Hindlimb muscle (tissue), 1 donor: ENCODE measurements at regions not wholly inside any gene's neighbourhood (a gene's known extent, or its start where the extent isn't known, plus 50 kb on each side); places are given as distances from the start of the nearest gene placed in this dataset.

Experiments used
- DNase-seq: peaks from one replicate; pipeline ENCODE4 v3.0.0-alpha.2; 2013

DNA sequence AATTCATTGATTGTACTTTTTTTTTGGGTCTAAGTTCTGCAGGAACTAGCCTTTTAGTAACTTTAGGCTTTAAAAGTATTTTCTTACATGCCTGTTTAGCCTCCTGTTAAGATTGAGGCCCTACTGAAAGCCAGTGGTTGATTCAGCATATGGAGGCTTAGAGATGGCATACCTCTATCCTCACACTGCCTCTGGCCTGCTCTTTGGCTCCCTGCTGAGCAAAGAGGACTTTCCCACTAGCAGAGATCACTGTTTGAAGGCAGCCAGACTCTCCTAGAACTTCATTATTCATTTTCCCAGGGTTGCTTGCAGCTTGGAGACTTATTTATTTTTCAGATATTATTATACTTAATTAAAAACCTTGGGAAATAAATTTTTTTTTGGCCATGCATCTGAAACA is 405.6 kb upstream of the MEX3C start:
- DNase-seq: no peak

DNA sequence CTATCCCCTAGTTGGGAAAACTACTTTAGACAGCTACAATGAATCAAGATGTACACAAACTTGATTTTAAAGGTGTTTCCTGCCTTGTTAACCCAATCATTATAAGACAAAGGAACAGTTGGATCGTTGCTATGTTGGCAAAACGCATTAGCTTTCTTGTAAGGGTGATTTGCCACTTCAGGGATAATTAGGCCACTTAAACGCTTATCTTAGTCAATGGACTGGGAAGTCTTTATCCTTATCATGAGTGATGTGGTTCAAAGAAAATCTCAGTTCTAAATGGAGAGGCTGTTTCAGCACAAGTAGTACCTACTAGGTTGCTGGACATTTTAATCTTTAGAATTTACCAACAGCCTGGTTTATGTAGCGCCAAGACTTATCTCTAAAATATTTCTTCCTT is 406.1 kb upstream of the MEX3C start:
- no peak for DNase-seq

DNA sequence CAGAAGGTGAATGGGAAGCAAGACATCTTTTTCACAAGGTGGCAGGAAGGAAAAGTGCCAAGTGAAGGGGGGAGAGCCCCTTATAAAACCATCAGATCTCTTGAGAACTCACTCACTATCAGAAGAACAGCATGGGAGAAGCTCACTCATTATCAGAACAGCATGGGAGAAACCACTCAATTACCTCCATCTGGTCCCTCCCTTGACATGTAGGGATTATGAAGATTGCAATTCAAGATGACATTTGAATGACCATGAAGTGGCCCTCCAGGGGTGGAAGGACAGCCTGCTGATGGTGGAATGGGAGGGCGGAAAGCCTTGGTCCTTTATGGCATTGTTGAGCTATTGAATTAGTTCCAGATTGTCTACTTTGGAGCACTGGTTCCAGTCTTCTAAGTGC is 413.0 kb upstream of the MEX3C start:
- DNase-seq: no peak

DNA sequence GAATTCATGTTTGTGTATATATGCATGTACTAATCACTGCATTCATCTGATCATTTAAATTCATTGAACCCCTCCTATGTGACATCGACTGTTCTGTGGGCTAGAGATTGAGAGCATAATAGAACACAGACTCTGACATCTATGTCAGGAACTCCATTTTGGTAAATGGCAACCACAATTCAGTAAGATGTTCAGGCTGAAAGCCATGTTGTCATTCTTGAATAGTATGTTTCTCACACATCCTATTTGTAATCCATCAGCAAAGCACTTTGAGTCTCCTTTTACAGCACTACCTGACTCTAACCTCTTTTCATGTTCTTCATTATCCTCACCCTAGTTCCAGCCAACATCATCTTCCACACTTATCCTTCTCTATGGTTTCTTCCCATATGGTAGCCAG is 413.8 kb upstream of the MEX3C start:
- no peak for DNase-seq

DNA sequence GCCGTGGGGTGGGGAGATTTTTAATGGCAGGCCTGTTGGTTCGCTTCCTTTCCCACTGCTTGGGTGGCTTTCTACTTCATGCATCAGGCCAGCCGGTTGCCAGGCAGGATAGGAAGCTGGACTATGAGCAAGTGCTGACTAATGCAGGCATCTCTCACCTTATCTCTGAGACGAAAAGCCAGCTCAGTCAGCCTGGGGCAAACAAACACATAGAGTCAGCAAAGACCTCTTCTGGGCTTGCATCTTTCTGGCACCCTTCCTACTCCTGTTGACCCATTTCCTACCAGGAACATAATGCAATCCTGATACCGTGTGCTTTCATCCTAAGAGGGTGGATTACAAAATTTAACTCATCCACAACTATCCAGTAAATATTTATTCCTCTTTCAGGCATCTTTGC is 416.6 kb upstream of the MEX3C start:
- DNase-seq: no peak

DNA sequence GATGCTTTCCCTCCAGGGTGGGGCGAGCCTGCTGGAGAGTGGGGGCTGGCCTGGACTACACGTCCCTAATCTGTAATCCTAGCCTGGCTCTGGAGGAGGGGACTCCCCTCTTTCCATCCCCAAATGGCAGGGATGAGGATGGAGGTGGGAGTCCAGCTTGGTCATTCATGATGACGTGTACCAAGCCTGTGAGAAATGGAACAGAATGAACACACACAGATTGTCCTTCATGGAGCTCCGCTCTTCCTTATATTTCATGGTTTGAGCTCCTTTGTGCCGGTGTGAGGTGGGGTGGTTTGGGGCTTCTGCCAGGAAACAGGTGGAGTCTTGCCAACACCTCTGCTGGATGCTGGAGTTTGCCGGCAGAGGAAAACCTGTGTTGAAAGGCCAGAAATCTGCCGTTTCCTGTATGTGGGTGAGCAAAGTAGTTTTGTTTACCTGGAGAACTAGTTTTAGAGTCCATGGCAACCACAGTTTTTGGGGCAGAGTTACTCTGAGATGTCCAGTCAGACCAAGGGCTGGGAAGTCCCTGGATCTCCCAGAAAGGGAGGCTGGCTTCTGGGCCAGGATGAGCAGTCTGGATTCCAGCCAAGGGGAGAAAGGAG is 417.6 kb upstream of the MEX3C start:
- DNase-seq: peak; percentile 7

DNA sequence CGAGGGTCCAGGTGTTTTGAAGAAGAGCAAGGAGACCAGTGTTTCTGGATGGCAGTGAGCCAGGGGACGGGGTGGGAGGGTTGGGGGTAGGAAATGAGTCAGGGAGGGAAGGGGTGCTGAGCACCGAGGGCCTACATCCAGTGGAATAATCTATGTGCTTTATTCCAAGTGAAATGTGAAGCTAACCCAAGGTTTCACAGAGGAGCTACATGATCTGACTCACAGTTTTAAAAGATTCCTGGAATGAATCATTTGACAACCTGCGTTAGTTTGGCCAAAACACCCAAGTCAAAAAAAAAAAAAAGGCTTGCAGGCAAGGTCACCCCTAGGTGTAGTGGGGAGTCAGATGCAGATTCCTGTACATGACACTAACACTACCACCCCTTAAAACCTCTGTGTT is 419.7 kb upstream of the MEX3C start:
- peak; percentile 3 for DNase-seq

DNA sequence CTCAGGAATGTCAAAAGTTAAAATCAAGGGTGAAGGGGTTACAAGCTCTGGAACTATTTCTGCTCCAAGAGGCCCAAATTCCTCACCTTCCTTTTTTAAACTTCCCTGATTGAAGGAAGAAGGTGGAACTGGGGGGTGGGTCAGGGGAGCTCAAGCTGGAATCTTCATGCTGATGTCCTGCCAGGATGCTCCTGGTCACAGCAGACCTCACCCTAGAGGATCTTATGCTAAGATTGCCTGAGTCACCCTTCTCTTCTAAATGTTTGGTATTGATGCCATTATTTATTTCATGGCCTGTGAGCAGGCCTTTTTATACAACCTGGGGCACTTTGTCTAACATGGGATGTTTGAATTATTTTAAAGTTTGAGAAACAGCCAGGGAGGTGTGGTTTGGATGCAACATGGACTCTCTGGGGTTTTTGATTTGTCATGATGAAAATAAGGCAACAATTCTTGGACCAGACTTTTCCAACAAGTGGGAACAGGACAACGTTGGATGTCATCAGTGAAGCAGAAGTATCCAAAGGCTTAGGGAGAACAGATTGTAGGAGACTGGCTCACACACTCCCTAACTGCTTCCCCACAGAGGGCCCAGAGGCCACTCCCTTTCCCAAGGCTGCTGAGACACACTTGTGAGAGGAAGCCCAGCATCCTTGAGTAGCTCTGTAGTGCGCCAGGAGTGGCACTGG is 420.2 kb upstream of the MEX3C start:
- DNase-seq: no peak

DNA sequence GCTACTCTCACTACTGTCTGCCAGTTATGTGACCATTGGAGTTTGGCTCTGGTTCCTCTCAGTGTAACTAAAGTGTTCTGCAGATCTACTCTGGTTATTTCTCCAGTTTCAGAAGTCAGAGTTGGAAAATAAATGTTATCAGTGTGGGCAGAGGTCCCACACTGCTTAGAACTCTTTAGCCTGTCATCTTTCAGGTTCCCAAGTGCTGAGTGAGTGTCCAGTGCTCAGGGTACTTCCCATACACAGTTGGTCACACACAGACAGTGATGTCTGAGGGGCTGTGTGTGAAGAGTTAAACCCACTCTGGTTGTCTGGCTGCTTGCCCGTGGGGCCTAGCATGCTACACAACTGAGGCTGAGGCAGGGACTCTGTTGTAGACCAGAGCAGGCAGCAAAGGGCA is 421.8 kb upstream of the MEX3C start:
- DNase-seq: no peak

DNA sequence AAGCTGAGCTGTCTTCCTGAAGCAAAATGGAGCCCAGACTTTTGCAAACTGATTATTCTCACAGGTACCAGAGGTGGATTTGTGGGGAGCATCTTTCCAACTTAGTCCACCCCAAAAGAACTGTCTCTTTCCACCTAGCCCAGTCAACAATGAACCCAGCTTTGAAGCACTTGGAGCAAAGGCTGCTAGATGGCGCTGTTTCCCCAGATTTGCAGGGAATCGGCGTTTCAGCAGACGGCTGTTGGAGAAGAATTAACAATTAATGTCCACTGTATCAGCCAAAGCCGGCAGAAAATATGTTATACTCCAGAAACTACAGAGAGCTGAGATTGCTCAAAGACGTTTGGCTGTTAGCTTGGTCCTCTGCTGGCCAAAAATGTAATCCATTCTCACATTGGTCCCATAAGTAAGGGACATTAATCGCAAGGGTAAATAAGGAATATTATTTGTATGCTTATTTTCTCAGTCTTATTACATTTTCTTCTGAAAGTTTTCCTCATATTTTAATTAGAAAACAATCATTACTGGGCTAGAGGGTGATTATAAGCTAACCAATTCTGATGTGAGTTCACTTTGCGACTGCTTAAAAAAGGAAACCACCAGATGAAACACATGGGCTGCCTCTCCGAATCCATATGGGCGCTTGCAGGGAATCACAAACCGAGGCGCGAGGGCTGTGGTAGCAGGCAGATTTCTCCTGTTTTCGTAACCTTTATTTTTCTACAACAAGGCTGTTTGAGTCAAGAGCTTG is 423.8 kb upstream of the MEX3C start:
- peak; percentile 54 for DNase-seq

DNA sequence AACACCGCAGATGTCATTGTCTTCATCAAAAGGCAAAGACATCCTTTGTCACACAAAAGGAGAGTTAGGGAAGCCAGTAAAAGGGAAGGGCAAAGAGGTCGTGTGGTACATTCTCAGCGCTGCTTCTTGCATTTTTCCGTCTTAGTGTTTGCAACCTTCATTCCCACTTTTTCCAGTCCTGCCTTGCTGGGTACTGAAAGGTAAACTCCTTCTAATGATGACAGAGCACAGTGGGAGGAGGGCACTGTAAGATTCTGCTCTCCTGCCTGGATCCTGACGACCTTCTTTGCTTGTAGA is 424.3 kb upstream of the MEX3C start:
- DNase-seq: no peak

DNA sequence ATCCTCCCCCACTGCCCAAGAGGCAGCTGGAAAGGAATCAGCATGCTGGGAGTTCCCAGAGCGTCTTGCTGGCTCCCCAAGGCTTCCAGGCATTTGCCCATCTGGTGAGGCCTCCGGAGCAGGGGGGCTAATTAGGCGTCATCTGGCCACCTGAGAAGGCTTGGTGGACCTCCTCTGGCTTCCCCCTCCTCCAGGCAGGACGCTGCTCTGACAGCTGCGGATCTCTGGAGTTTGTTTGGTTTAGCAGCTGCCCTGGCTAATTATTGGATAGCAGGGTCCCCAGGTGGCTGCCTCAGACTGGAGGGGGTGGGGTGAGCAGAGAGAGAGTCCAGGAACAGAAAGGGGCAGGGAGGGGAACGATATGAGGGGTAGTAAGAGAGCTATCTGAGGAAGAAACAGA is 425.2 kb upstream of the MEX3C start:
- no peak for DNase-seq

DNA sequence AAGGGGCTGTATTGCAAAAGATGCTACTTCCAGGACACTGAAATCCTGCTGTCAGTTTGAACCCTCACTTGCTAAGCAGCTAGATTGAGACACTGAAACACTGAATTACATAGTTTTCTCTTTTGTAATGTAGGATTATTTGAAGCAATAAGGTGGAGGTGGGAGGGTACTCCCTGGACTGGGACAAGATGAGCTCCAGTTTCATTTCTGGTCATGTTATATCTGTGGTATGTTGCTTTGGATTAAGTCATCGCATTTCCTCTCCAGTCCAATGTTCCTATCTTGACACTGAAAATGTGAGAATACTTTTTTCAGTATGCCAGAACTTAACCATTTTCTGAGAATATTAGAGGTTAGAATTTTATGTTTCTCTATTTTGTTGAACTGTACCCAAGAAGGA is 426.2 kb upstream of the MEX3C start:
- no peak for DNase-seq

DNA sequence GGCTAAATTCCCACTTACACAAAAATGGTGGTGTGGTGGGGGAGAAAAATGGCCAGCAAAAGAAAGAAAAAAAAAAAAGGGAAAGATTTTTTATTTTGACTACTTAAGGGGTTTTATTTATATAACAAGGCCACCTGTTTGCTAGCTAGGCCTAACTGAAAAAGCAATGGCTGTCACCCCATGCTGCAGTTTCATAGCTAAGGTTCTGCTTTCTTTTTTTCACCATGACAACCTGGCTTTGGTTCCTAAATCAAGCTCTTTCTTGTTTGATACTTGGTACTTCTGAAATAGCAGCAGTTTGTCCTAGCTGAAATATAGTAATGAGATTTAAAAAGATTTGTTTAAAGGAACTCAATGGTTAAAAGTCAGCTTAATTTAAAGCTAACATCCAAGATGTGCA is 433.2 kb upstream of the MEX3C start:
- no peak for DNase-seq

DNA sequence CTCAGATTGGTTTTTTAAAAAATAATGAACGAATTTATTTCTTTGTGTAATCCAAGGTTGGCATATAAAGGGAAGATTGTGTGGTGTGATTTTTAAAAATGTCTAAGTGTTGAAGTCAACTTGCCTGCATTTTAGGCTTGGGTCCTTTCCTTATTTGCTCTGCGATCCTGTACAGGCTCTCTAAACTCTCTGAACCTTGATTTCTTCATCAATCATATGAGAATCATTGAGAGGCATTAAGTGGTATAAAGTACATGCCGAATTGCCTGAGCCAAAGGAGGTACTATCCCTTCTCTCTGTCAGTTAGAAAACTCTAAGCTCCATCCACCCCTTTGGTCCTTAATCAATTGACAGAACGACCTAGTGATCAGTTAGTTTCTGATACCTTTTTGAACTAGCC is 440.4 kb upstream of the MEX3C start:
- no peak for DNase-seq

DNA sequence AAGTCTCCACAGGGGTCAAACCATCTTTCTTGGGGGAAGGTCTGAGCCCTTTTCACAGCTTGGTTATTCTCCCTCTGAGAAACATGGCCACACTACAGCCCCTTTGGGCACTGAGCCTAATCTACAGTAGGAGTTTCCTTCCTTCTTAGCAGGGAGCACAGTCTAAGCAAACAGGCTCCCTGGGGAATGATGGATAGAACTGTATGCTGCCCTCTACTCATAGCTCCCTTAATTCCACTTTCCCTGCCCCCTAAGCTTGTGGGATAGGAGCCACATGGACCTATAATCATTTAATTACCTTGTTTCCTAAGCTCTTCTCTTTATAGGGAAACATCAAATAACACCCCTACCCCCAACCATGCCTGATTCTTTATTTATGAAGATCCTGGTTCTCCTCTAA is 442.1 kb upstream of the MEX3C start:
- DNase-seq: no peak

DNA sequence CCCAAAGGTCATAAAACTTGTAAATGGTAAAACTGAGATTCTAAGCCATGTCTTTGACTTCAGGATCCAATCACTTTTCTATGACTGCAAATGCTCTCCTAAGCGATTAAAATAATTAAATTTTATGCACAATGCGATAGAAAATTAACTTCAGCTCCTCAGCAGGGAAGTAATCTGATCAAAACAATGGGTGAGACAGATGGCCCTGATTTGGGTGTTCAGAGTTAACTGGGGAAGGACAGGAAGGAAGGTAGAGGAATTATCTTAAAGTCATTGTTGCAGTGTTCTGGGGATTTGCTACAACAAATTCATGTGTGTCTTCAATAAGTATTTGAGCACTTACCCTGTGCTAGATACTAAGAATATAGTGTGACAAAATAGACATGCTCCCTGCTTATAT is 446.0 kb upstream of the MEX3C start:
- no peak for DNase-seq

DNA sequence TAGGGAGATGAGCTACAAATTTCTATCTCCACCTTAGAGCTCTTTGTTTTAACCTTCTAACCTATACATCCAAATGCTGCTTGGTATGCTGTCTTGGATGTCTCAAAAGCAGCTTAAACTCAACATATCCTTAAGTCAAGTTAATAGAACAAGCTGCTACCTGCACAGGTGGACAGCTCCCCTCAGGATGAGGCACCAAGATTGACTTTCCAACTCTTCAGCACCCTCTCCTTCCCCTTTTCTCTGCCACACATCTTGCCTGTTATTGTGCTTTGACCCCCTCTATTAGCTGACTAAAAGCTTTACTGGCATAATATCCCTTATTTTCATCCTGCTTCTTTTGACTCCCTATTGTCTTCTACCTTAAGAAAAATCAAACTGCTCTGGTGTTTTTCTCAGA is 448.1 kb upstream of the MEX3C start:
- DNase-seq: no peak

DNA sequence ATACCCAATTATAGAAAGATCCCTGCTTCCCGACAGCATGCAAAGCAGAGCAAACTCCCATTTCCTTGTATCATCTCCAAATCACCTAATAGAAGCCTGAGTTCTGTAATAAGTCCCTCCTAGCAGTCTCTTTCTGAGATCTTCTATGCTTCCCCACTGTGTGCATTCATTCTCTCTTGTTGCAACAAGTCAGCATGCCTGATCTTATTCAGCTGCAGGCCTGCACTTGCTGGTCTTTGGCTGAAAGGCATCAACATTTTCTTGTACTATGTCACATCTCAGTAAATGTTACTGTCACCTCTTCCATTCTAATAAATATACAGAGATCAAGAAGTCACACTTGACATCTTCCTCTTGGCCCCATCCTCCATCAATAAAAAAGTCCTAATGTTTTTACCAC is 449.9 kb upstream of the MEX3C start:
- DNase-seq: no peak

DNA sequence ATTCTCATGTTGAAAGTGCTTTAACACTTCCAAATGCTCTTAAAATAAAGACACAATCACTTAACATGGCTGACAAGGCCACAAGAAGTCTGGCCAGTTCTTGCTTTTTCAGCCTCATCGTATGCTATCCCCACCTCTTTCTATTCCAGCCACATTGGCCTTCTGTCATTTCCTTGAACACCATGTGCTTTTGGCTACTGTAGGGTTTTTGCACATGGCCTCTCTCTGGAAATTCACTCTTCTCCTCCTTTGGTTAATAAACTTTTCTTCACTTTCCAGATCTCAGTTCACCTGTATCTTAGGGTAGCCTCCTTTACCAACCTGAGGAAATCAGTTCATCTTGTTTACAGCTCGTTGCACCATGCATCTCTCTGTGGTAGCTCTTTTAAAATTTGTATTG is 450.5 kb upstream of the MEX3C start:
- no peak for DNase-seq

DNA sequence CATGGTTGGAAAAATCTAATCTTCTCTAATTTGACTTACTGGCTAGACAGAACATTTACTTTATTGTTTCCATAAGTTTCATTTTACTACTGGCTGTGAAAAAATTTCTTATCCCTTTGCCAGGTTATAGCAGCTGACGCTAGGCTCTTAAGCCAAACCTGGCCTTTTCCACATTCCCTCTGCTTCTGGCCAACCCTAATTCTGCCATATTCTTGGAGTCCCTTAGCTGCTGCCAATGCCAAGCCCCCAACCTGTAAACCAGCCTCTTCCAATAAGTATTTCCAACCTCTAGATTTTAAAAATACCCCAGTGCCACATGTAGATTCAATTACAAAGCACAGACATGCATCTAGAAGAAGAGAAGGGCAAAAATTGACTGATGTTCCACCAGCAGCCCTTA is 452.3 kb upstream of the MEX3C start:
- DNase-seq: no peak

DNA sequence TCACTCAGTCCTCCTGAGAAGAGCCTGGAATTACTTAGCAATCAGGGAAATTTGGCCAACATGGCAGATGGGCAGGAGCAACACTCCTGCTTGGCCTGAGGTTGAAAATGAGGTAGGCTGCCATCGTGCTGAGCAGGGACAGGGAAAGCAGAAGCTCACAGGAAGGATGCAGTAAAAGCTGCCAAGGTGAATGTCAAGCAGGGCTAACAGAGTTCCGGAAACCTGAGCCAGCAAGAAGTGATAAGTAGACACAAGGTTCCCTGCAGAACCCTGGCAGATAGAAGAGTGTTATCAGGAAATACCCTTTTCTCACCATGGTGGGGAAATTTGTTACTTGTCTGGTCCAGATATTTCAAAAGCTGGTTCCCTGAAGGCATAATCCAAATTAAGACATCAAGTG is 454.3 kb upstream of the MEX3C start:
- no peak for DNase-seq

DNA sequence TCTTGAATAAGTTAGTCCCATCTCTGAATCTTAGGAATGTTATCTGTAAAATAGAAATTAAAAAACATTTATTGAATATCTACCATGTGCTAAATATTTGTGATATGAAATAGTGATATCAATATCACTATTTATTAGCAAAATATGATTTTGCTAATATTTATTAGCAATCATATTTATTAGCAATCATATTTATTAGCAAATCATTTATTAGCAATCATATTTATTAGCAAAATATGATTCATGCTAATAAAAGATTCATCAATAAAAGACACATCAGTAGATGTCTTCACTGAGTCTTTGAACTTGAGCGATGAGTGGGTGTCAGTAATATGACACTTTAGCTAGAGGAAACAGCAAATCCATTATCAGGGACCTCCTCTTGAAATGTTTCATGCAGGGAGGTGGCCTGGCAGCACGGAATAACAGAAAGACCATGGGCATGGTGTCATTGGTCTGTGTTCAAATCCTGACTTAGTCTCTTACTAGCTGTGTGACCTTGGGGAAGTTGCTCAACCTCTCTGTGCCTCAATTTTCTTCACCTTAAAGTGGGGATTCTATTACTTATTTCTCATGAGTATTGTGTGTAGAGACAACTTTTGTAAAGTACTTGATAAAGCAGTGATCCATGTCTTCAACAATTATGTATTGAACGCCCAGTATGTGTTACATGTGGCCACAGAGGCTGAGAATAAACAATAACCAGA is 456.2 kb upstream of the MEX3C start:
- no peak for DNase-seq
